Central memory CD4-positive, alpha-beta T cell (primary cell): ENCODE measurements at regions not wholly inside any gene's neighbourhood (a gene's known extent, or its start where the extent isn't known, plus 50 kb on each side); places are given as distances from the start of the nearest gene placed in this dataset.

Source experiments
- DNase-seq: peaks from one replicate; pipeline ENCODE4 v3.0.0; 2022

DNA sequence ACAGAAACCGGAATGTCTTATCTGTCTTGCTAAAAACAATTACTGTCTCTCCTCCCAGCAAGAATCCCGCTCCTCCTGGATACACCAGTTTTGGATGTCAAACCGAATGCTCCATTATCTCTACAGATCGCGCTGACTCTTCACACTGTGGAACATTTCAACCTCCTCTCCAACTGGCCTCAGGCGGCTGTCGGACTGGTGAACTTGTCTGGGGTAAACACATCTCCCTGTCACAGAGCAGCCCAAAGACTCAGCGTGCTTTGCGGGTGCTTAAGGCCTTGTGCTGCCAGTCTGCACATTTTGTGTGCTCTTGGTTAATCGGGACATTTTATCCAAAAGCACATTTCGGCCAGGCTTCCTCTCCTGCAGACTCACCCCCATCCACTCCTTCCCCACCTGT lies 173.1 kb downstream of the ICOS start:
- no peak for DNase-seq

DNA sequence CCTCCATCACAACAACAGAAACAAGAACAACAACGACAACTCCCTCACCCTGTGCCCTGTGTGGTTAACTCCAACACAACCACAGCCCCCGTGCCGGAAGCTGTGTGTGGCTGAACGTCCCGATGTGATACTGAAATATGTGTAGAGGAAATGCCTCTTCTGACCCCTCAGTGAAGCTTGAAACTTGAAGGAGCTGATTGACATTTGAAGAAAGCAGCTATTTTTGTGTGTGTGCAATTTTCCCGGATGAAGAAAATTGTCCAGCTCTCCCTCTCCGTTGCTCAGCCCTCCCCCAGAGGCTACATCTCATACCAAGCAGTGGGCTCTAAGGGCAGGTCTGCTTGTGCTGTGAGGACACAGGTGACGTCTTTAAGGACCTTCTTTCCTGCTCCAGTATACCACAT lies 173.8 kb downstream of the ICOS start:
- DNase-seq = peak; percentile 55

DNA sequence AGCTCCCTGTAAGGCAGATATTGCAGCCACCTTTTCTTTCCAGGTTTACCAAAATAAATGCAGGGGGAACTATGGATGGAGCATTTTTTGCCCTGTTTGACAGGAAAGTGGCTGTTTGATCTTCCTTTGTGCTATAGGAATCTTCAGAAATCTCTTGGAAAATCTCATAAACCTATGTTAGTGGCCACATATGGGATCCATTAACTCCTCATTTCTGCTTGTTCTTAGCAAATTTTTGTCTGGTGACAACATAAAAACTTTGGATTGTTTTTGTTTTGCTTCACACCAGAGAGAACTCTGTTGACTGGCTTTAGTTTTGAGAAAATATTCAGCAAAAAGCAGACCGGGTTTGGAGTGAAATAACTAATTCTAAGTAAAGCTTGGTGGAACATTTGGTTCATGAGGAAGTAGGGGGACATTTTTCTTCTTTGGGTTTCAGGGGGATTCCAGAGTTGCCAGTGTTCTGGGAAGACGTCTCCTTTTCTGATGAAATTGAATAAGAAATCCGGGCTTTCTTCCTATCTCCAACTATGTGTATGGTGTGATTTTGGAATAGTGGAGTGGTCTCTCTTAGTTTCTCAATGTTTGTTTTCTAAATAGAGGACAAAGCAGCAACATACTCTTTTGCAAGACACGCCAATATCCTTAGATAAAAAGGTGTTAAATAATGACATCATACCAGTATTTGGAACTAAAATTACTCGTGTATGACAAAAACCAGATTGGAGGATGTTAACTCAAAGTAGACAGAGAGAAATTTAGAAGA lies 174.4 kb downstream of the ICOS start:
- DNase-seq = no peak

DNA sequence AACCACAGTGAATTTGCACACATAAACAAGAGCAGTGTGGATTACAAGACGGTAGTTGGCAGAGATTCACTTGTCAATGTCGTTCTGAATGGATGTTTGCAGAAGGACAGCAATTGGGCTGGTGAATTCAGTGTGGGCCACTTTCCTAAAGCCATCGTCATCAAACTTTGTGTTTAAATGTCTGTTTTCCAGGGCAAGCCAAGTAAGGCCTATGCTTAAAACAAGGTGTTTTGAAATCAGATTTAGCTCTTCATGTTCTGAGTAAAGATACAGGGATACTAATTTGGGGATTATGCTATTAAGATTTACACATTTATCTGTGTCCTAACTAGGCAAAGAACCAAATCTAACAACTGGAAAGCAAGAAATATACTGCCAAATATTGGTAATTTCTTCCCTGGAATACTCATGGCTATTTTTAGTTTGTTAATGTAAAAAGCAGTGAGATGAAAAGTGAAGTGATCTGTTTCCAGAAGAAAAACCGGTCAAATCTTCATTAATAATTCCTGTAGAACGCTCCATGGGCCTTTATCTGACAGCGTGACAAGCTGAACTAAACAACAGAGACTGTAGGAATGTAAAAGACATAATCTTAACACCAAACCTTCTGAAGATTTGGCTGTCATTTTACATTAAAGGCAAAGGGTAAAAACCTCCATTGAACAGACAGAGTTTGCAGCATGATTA lies 175.7 kb downstream of the ICOS start:
- no peak for DNase-seq

DNA sequence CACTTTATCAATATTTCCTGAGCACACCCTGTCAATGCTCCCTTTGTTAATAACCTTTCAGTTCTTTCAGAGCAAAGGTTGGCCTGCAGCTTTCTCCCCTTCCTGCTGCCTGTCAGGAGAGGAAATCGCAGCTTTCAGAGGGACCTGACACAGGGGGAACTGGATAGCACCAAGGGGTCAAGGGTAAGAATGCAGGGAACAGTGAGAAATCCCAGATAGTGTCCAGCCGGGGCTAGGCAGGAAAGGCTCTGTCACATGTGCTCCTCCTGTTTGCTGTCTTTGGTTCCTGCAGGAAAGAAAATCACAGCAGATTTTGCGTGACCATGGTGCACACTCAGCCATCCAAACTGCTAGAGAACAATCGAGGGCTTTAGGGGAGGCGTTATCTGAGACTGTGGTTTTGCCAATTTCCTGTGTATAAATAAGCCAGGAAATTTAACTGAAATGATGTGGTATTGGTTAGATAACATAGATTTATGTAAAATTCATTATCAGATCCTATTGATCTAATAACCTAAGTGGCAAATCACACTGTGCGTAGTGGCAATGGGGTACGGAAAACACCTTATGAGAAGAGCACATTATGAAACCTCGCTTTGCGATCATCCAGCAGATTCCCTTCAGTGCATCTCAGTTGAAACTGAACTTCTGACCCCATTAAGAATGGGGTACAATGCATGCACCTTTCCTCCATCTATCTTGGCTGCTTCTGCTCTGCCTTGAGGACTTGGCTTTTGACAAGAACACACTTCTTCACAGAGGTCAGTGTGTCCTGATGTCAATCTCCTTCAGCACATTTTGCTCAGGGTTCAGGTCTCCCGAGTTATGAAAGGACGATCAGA lies 178.0 kb downstream of the ICOS start:
- DNase-seq = no peak

DNA sequence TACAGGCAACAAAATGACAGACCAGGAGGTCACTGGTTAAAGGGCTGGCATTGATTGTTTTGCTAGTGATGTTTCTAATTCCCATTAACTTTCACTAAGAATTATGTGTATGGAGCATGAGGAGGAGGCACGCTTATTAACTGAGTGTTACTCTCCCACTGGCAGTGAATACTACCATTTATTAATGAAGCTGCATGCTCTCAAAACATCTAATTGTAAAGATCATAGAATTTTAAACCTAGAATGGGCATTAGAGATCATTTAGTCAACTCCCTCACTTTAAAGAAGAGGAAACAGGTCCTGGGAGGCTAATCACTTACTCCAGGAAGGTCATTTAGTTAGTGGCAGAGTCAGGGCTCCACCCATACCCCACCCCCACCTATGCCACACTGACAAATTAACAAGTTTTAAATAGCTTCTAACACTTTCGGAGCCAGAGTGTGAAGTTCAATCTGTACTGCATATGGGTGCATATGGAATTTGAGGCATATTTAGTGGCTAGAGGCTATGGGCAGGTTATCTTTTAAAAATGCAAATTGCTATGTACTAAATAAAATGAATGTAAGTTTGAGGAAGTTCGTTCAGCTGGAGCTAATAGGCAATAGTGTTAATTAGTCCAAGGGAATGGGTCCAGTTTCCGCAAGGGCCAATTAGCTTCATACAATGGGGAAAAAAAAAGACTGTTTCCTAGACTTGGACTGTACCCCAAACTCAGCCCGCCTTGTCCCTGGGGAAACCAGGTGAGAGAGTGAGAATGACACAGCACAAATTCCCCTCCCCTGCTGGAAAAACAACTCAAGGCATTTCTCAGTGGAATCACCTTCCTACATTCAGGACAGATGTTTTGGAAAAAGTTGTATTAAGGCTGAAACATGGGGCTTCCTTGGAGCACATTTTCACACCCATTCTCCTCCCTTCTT lies 178.8 kb downstream of the ICOS start:
- no peak for DNase-seq

DNA sequence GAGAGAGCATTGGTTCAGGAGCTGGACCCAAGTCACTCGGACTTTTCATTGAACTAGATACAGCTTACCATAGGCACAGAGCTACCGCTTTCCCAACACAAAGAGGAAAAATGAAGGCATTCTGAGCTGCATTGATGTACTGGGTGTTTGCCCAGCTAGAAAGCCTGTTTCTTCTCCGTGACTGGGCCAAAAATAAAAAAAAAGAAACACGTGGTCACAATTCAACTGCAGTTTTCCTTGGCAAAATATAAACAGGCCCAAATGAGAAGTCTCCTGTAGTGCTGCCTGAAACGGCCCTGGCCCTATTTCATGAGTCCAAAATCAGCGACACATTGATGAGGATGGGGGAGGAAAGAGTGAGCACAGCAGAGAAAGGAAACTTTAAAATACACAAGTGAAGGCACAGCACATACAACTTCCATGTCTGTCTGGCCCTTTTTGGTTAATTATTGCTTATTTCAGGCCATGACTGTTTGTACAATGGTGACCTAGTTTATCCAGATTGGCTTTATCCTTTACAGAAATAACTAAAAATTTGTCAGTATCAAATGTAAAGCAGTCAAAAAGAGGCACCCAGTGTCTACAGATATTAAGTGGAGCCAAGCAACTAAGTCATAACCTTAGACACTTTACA lies 179.7 kb downstream of the ICOS start:
- no peak for DNase-seq

DNA sequence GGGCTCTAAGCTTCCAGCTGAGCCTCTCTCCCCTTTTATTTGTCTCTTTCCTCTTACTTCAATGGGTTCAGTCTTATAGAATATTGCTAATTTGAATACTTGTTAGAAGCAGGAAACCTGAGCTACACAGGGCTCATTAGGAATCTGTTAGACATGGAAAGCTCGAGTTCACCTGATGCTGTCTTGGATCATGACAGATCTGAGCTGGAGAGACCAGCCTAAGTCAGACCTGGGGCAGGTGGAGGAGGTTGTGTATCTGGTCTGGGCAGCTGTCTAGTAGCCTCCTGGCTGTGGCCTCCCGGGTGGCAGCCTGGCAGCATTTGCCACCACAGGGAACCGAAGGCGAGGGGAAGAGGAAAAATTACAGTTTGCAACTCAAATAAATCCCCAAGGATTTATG lies 185.9 kb downstream of the ICOS start:
- DNase-seq = no peak

DNA sequence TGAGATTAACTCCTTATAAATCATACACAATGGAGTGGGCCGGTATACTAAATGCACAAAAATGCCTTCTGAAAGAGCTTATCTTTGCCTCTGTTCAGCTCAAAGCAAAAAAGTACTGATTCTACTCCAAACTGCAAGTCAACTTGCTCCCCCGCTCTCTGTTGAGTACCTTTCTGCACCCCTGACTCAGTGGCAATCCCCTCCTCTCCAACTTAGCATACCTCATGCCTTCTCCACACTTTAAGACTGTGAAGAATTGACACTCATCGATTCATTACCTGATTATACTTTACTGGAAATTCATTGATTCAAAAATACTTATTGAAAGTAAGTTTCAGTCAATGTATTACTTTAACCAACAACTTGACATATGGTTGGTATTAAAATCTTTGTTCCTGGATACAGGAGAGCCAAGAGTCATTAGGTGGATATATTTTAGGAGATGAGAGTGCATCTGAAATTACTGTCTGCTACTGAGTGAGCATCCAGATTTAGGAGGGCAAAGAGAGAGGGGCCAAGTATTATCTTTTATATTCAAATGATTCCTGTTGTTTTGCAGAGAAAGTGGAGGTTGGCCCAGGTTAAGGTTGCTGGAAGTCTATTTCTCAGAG lies 187.7 kb downstream of the ICOS start:
- no peak for DNase-seq

DNA sequence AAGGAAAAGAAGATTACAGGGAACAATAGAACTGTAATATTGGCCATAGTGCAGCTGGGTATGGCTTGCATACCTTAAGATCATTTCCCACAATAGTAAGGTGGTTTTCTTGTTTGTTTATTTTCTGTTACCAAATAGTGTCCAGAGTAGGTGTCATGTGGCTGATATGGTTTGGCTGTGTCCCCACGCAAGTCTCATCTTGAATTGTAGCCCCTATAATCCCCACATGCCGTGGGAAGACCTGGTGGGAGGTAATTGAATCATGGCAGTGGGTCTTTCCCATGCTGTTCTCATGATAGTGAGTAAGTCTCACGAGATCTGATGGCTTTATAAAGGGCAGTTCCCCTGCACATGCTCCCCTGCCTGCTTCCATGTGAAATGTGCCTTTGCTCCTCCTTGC lies 190.1 kb downstream of the ICOS start:
- DNase-seq = no peak

DNA sequence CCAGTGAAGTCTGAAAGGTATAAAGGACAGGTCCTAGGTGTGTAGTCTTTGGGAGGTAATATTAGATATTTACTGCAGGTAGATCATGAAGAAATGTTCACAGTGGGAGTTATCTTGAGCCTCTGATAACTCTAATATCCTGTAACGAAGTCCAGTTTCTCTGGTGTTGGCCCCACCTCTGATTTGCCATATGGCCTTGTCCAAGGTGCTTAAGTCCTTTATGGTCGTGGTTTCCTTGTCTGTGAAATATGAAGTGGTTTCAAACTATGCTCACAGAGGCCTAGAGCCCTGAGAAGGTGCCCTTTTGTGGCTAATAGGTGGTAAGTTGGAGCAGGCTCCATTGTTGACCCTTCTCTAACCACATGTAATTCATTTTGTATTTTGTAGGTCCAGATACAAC lies 190.7 kb downstream of the ICOS start:
- DNase-seq = no peak

DNA sequence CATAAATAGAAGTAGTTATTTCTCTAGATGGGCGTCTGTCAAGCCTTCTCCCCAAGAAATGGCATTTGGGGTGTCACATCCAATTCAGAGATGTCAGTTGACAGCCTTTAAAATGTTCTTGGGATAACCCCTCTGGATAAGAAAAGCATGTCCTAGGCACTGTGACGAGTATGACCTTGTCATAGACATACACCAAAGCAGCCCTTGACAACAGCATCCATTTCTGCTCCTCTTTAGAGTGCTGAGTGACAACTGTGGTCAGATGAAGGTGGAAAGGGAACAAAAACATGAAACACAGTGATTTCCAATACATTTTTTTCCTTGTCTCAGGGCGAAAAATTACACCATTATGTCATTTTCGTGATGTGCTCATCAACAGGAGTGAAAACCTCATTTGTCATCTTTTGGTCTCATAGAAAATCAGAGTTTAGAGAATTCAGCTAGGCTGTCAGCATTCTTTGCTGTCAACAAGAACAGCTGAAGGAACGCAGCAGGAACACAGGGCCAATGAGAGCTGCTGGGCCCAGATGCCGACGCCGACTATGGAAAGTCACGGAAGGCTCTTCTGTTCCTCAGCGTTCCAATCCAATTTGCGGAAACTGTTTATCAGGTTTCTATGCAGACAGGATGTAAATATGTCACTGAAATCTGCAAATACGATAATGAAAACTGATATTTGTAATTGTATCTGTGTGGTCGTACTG lies 193.2 kb downstream of the ICOS start:
- no peak for DNase-seq

DNA sequence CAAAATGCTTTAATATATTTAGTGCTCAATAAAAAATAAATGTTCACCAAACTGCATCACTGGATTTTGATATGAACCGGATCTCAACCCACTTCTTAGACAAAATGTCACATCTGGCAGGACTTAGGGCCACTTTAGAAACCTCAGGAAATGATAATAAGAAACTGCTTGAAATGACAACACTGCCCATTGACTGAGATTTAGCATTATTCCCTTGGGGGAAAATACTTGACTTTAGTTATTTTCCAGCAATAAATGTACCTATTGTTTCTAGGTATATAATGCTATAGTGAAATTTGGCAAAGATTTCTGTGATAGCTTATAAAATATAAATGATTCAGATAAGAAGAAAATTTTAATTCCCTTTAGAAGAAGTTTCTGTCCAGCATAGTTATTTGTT lies 195.1 kb downstream of the ICOS start:
- no peak for DNase-seq

DNA sequence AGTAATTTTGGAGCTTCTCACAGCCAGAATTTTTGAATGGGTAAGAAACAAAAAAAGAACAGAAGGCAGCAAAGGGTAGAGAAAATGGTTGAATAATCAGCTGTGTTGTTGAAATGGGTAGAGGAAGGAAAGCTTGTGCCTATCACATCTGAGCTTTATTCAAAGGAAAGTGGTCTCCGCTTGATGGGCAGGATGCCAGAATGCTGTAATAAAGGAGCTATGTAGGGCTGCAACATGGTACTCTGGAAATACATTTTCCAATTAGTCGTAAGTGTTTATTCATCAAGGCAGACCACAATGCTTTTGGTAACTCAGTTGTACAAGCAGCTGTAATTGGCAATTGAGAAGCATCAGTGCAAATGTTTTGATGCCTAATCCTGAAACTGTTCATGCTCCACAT lies 196.9 kb downstream of the ICOS start:
- DNase-seq = no peak

DNA sequence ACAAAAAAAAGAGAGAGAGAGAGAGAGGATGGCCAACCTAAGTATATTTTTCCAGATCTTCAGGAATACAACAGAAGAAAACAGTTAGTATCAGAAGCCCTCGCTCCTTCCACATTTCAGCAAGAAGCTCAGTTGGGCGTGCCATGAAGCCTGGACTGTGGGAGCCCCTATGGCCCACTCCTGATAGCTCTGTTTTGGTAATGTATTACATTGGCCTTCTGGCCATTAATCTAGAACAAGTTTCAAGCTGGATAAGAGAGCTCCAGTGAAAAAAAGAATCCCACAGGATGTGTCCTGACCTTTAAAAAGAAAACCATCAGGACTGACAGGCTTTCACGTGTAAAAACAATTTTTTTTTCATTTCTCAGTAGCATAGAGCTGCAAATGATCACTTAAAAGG lies 197.9 kb downstream of the ICOS start:
- no peak for DNase-seq

DNA sequence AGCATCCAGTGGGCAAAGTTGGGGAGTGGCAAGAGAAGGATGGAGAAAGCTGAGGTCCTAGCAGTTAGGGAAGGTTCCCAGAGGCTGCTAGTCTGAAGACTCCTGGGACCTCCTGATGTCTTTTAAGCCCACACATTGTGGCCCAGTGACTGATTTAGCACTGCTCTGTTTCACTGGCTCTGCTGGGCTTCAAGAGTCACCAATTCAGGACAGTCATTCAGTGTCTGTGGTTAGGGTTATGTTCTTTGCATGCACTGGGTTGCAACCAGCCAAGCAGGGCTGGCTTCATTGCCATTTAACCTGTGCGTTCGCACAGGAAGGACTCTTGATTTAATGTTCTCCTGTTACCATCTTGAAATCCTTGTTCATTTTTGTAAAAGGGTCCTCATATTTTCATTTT lies 199.2 kb downstream of the ICOS start:
- DNase-seq = no peak

DNA sequence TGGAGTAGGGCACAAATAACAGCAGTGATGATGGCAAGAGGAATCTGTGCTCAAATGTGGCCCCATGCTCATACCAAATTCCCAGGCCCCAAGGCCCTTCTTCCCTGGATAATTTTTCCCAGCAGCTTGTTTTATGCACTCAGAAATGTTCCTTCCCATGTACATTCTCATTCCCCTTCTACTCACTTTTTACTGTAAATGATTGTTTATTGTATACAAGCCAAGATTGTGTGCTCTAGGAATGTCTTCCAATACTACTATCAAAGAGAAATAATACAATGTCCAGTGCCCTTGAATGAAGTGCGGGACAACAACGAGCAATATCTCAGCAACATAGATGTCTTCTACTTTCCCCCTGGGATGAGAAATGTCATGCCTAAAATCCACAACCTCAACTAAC lies 201.6 kb downstream of the ICOS start:
- no peak for DNase-seq

DNA sequence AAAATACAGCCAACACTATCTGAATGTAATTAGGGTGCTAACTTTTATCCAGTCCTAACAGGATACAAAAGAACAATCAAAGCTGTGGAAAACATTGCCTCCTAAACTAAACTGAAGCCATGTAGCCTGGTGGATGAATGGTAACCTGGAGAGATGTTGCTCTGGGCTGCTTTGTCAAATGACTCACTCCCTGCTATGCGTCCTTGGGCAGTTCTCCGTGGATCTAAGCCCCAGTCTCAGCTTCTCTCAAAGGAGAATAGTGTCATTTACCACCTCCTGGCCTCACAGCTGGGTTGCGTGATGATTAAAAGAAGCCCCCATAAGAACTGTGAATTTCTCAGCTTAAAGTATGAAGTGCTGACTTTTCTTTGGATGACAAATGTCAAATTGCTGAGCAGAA lies 203.7 kb downstream of the ICOS start:
- DNase-seq = no peak

DNA sequence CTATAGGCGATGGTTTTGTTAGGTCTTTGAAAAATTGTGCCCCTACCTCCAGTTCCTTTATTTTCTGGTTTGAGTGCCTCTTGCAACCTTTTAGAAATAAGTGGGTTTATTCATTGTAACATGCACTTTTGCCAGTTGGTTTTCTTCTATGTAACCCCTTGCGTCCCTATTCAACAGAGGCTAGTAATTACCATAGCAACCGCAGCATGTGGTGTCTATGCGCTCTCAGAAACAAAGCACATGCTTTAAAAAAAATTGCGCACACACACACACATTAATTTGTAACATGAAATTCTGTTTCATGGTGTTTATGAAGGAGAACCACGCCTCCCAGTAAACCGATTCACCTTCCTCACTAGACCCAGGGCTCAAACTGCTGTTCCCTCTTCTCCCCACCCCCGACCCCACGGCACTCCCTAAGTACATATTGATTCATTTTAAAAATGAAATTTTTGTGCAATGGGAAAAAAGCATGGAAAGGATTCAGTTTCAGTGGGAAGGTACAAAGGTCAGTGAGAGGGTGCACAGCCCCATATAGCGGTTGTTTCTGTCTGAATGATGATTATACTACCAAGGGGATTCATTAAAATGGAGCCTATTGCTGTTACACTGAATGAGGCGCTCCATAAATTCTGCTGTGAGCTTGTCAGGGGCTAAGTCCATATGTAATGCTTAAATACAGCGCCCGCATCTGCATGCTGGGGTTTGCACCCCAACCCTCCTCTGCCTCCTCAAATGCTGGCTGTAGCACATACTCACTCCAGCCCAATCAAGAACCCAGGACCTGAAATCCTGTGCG lies 206.9 kb downstream of the ICOS start:
- no peak for DNase-seq

DNA sequence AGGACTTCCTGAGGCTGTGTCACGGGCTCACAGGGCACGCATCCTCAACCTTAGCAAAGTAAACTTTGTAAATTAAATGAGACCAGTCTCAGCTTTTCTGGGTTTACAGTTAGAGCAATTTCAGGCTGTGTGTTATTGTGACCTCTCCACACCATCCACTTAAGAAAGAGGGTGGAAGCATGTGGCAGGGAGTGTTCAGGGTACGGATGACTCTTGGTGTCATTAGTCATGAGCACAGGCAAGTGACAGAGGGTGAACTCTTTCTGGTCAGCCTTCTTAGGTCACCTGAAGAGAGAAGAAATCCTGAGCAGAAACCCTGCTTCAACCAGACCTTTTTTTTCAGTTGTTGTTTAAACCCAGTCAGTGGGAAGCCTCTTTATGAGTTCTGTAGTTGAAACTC lies 207.9 kb downstream of the ICOS start:
- DNase-seq = no peak
